H1 (cell line): ENCODE measurements at regions not wholly inside any gene's neighbourhood (a gene's known extent, or its start where the extent isn't known, plus 50 kb on each side); places are given as distances from the start of the nearest gene placed in this dataset.

Experiments used
- CHD2 ChIP-seq: IDR thresholded peaks from 2 replicates; pipeline ENCODE4 v1.6.1; 2012; ENCODE audit warnings: low read length, improper control_type of control experiment
- JUND ChIP-seq: IDR thresholded peaks from 2 replicates; pipeline ENCODE4 v1.6.1; 2011; ENCODE audit warnings: mild to moderate bottlenecking, improper control_type of control experiment, low read length
- TF ChIP-seq, protein P1 (sequence below), 3 experiments: IDR thresholded peaks; 1 replicate in 2 of 3; 2 replicates in 1 of 3; pipeline versions ENCODE4 v1.5.1 to v1.6.1; 2011; ENCODE audit warnings: low read length in 3 of 3, mild to moderate bottlenecking in 3 of 3, inconsistent platforms in 2 of 3, low read depth in 1 of 3, moderate library complexity in 1 of 3; ENCODE audit not compliant: insufficient read depth in 1 of 3; ENCODE audit errors: control extremely low read depth in 1 of 3

DNA sequence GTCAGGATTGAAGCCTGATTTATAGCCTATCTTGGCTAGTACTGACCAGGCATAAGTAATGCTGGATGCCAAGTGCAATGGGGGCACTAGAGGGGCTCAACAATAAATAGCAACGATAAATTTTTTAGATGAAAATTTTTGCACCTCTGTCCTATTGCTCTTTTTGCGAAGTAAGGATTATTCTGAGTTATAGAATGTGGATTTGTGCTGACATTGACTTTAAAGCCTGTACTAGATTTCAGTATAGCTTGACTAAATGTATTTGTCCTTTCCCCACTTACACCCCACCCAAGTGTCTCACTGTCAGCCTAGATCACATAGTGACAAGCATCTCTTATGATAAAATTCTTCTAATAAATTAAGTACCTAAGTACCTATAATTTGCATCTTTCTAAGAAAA lies 757.0 kb downstream of the GRIK2 start:
- no peak for TF ChIP-seq CHD2
- TF ChIP-seq JUND: no peak
- TF ChIP-seq, protein P1, sequence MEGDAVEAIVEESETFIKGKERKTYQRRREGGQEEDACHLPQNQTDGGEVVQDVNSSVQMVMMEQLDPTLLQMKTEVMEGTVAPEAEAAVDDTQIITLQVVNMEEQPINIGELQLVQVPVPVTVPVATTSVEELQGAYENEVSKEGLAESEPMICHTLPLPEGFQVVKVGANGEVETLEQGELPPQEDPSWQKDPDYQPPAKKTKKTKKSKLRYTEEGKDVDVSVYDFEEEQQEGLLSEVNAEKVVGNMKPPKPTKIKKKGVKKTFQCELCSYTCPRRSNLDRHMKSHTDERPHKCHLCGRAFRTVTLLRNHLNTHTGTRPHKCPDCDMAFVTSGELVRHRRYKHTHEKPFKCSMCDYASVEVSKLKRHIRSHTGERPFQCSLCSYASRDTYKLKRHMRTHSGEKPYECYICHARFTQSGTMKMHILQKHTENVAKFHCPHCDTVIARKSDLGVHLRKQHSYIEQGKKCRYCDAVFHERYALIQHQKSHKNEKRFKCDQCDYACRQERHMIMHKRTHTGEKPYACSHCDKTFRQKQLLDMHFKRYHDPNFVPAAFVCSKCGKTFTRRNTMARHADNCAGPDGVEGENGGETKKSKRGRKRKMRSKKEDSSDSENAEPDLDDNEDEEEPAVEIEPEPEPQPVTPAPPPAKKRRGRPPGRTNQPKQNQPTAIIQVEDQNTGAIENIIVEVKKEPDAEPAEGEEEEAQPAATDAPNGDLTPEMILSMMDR (IDR thresholded peaks at IDR 0.05; ENCODE audit: control extremely low read depth in 1 of 3, insufficient read depth in 1 of 3, low read depth in 1 of 3, low read length in 3 of 3): no peak
